PC-9 (cell line): ENCODE measurements at regions not wholly inside any gene's neighbourhood (a gene's known extent, or its start where the extent isn't known, plus 50 kb on each side); places are given as distances from the start of the nearest gene placed in this dataset.

Source experiments
- BruUV-seq: library from RNA; stranded (reverse); fragments of 400-500 nt; replicated peaks from 2 replicates; lab custom pipeline; 2021; lab: Mats Ljungman, UMichigan
- CTCF ChIA-PET: fragments of 300-600 bp; sonication (Branson Sonifier 250); formaldehyde crosslinking; loops from one replicate; lab custom pipeline; 2022; ENCODE audit warnings: antibody characterized with exemption; lab: Charles Lee
- POLR2A ChIA-PET: fragments of 300-600 bp; sonication (Branson Sonifier 250); formaldehyde crosslinking; loops from one replicate; lab custom pipeline; 2022; ENCODE audit warnings: antibody characterized with exemption; ENCODE audit not compliant: unreplicated experiment; lab: Charles Lee
- DNase-seq, 2 experiments: peaks; one replicate each; pipeline versions ENCODE4 v3.0.0 to v3.0.0-alpha.2; 2015 to 2022; ENCODE audit warnings: mixed read lengths in 1 of 2
- H2AFZ ChIP-seq: fragments of 200-600 bp; sonication (generic); 2 replicates; pipeline ENCODE4 v1.8.1; 2017; ENCODE audit warnings: antibody characterized with exemption
- H3F3A ChIP-seq: fragments of 200-600 bp; sonication (generic); 2 replicates; pipeline ENCODE4 v1.8.1; 2017; ENCODE audit warnings: antibody characterized with exemption, mild to moderate bottlenecking, low read depth; ENCODE audit not compliant: insufficient read depth
- H3K27ac ChIP-seq: fragments of 200-600 bp; sonication (generic); 2 replicates; pipeline ENCODE4 v1.6.1; 2016; ENCODE audit warnings: mixed run types
- H3K27me3 ChIP-seq: fragments of 200-600 bp; sonication (generic); 2 replicates; pipeline ENCODE4 v1.6.1; 2016; ENCODE audit warnings: low read depth, mixed run types; ENCODE audit not compliant: insufficient read depth
- H3K36me3 ChIP-seq: fragments of 200-600 bp; sonication (generic); 2 replicates; pipeline ENCODE4 v1.6.1; 2016; ENCODE audit warnings: low read depth, mixed run types
- H3K4me1 ChIP-seq: fragments of 200-600 bp; sonication (generic); replicated peaks from 2 replicates; pipeline ENCODE4 v1.6.1; 2016; ENCODE audit warnings: mixed run types; ENCODE audit not compliant: insufficient read depth
- H3K4me2 ChIP-seq: fragments of 200-600 bp; sonication (generic); 2 replicates; pipeline ENCODE4 v1.6.1; 2017; ENCODE audit warnings: mixed run types
- H3K4me3 ChIP-seq: fragments of 200-600 bp; sonication (generic); 2 replicates; pipeline ENCODE4 v1.6.1; 2016; ENCODE audit warnings: mixed run types
- H3K79me2 ChIP-seq: fragments of 200-600 bp; sonication (generic); 2 replicates; pipeline ENCODE4 v1.6.1; 2017; ENCODE audit warnings: low read depth, mixed run types
- H3K9me2 ChIP-seq: fragments of 200-600 bp; sonication (generic); 2 replicates; pipeline ENCODE4 v1.8.1; 2017; ENCODE audit warnings: mild to moderate bottlenecking; ENCODE audit not compliant: insufficient read depth
- H3K9me3 ChIP-seq: fragments of 200-600 bp; sonication (generic); 2 replicates; pipeline ENCODE4 v1.8.1; 2016; ENCODE audit warnings: low read depth; ENCODE audit not compliant: insufficient read depth
- H4K20me1 ChIP-seq: fragments of 200-600 bp; sonication (generic); 2 replicates; pipeline ENCODE4 v1.8.1; 2017; ENCODE audit not compliant: insufficient read depth
- CTCF ChIP-seq: fragments of 200-600 bp; sonication (generic); conservative IDR thresholded peaks from 2 replicates; pipeline ENCODE4 v1.6.1; 2017; ENCODE audit warnings: mixed run types, antibody characterized with exemption, mild to moderate bottlenecking, moderate library complexity
- EZH2 ChIP-seq: fragments of 200-600 bp; sonication (generic); IDR thresholded peaks from 2 replicates; pipeline ENCODE4 v1.8.0; 2017; ENCODE audit warnings: antibody characterized with exemption, low read depth
- intact Hi-C: fragments of 100-400 bp; cut with micrococcal nuclease; formaldehyde crosslinking; loops from one replicate; pipeline ENCODE4 v1.10.0; 2022; ENCODE audit not compliant: unreplicated experiment

DNA sequence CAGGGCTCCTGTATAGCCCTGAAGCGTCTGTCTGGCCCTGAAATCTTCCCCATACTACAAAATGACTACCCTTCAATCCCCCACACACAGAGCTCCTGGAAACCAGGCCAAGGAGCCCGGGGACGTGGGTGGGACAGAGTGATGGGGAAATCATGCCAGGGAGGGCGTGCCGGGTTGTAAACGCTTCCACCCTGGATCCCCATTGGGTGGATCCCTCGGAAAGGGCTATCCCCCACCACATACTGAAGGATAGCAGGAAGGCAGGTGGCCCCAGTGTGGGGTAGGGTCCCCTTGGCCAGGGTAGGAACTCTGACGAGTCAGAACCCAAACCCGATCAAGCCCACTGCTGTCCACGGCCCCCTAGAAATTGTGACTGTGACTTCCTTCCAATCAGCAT is 91.7 kb downstream of the INHBB start:
- Histone ChIP-seq H3K4me2 (no peak overlapping the region), H3K9me2 (no peaks in the 10 kb centered on the region), H3K4me1 (peaks cover 27% of the 10 kb centered on the region), H4K20me1 (no peaks in the 10 kb centered on the region), H3K27me3 (no peaks in the 10 kb centered on the region), H3K9me3 (no peaks in the 10 kb centered on the region), H3K36me3 (no peaks in the 10 kb centered on the region), H3F3A (peaks cover 19% of the 10 kb centered on the region; the same call in 1 of the 2 replicates), H3K27ac (no peak overlapping the region), H3K4me3 (no peak overlapping the region), H2AFZ (no peak overlapping the region), H3K79me2 (no peaks in the 10 kb centered on the region)
- no peak for TF ChIP-seq EZH2
- no peak for TF ChIP-seq CTCF
- intact Hi-C loops, result loop anchor here (1.0 kb wide), 1 partner anchor 124 kb away; no protein-coding TSS in a partner anchor
- CTCF ChIA-PET, result interaction anchor here (0.6 kb wide), 3 partner anchors 123 to 633 kb away, joined by 3 read pairs; no protein-coding TSS in a partner anchor
- BruUV-seq, result no TSS peak
- POLR2A ChIA-PET, result no interaction called here
- DNase-seq, result no peak

- H3K79me2 ChIP-seq, result no peaks in the 10 kb centered on the region
- no peak overlapping the region for H3K27ac ChIP-seq
- no peaks in the 10 kb centered on the region for H3K9me2 ChIP-seq
- TF ChIP-seq CTCF, result no peak
- TF ChIP-seq EZH2, result no peak
- no peak overlapping the region for H3K4me2 ChIP-seq
- H3K4me1 ChIP-seq, result peaks cover 33% of the 10 kb centered on the region
- no peak for DNase-seq
- H3K9me3 ChIP-seq, result no peaks in the 10 kb centered on the region
- POLR2A ChIA-PET, result no interaction called here
- no peaks in the 10 kb centered on the region for H3K27me3 ChIP-seq
- H3F3A ChIP-seq, result peaks cover 20% of the 10 kb centered on the region; the same call in 1 of the 2 replicates
- intact Hi-C loops, result no loop called here
- no peak overlapping the region for H3K4me3 ChIP-seq
- H4K20me1 ChIP-seq, result no peaks in the 10 kb centered on the region
- H2AFZ ChIP-seq, result no peak overlapping the region
- no TSS peak for BruUV-seq
- H3K36me3 ChIP-seq, result no peaks in the 10 kb centered on the region
- CTCF ChIA-PET, result no interaction called here
These were observed 92.5 kb downstream of the INHBB start for GRCh38 chr2:120438301-120439066.

- ChIA-PET CTCF (no interaction called here), POLR2A (no interaction called here)
- H3K4me2 ChIP-seq, result no peak overlapping the region
- no peaks in the 10 kb centered on the region for H3K27me3 ChIP-seq
- H3K27ac ChIP-seq, result no peak overlapping the region
- H2AFZ ChIP-seq, result no peak overlapping the region
- intact Hi-C loops, result no loop called here
- BruUV-seq, result no TSS peak
- H3K4me3 ChIP-seq, result no peak overlapping the region
- peaks cover 20% of the 10 kb centered on the region; the same call in 1 of the 2 replicates for H3F3A ChIP-seq
- TF ChIP-seq CTCF, result no peak
- no peak for TF ChIP-seq EZH2
- H3K9me2 ChIP-seq, result no peaks in the 10 kb centered on the region
- no peaks in the 10 kb centered on the region for H3K9me3 ChIP-seq
- H3K4me1 ChIP-seq, result peaks cover 33% of the 10 kb centered on the region
- no peaks in the 10 kb centered on the region for H3K79me2 ChIP-seq
- H3K36me3 ChIP-seq, result no peaks in the 10 kb centered on the region
- no peak for DNase-seq
- no peaks in the 10 kb centered on the region for H4K20me1 ChIP-seq
These were observed 93.1 kb downstream of the INHBB start for GRCh38 chr2:120439067-120439368.
